ENCODE measurements at regions not wholly inside any gene's neighbourhood (a gene's known extent, or its start where the extent isn't known, plus 50 kb on each side); places are given as distances from the start of the nearest gene placed in this dataset.

DNA sequence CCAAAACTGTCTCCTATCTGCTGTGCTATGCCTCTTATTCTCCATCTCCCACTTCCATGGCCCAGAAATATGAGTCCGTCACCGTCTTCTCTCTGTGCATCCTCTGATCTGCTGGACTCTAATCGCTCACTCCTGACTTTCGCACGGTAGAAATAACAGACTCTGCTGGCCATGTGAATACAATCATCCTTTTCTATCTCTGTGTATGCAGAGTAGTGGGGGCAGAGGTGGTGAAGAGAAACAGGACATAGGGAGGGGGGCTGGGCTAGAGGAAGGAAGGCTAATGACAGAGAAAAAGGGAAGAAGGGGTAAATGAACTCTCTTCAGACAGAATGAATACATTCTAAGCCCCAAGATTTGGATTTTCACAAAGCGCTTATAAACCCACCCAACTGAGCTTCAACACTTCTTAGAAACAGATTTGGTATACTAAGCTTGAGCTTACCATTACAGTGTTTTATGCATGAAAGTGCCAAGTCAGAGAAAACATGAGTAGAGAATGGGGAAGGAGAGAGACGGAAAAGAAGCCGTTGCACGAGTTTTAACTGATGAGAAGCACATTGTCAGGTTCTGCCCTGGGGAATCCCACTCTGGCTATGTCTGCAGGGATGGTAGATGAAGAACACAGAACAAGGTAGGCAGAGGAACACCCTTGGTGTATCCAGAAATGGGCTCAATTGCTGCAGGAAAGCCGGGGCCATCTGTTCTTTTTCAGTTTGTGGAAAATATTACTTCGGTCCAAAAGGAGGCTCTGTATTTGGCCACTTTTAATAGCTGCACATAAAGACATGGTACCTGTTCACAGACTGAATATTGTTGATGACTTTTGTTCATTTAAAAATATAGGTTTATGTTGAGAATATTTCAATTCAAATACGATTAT, 324.7 kb downstream of the ETS1 start:
- no peak for DNase-seq (ENCODE audit: low read depth in 2 of 2)

DNA sequence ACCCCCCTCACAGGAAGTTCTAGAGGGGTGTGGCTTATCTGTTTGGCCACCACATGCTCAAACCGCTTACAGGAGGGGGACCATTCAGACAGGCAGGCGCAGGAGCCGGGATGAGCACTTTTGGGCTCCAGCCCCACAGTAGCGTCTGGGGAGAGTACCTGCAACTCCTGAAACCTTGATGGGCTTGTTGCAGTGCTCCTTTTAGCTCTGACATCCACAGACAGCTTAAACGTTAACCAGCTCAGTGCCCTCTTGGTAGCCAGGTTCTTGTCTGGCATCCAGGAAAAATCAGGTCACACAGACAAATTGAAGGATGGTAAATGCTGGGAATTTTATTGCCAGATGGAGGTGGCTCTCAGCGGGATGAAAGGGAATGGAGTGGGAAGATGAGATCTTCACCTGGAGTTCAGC, 326.3 kb downstream of the ETS1 start:
- no peak for DNase-seq (ENCODE audit: low read depth in 2 of 2)

DNA sequence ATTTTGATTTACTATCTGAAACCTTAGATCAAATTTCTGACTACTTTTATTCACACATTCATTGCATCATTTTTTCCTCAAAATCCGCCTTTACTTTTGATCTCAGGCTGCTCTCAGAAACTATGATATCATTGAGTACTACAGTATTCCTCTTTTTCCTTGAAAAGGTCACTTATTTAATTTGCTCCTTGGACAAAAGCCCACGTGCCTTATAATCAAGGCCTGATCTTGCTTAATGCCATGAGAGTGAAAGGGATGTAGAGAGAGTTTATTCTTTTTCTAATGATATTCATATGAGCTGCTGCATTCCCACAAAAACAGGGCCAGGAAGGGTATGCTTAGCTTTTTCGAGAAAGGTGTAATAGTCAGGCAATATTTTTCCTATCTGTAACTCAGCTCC, 327.0 kb downstream of the ETS1 start:
- DNase-seq (ENCODE audit: low read depth in 2 of 2): no peak

DNA sequence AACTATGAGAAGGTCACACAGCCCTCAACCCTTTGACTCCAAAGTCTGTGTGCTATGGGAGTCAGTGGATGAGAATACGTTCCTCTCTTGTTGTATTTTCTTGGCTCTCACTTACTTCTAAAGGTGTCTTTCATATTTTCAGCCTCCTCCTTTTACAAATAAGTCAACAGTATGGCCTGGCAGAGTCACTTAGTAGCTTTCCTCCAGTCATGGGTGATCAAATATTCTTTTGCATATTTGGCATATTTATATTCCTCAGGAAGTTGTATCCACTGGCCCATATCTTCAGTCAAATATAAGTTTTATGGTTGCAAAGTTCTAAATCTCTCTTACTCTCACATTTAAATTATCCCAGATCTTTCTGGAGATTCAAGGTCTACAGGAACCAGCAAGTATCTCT, 327.5 kb downstream of the ETS1 start:
- no peak for DNase-seq (ENCODE audit: low read depth in 2 of 2)

DNA sequence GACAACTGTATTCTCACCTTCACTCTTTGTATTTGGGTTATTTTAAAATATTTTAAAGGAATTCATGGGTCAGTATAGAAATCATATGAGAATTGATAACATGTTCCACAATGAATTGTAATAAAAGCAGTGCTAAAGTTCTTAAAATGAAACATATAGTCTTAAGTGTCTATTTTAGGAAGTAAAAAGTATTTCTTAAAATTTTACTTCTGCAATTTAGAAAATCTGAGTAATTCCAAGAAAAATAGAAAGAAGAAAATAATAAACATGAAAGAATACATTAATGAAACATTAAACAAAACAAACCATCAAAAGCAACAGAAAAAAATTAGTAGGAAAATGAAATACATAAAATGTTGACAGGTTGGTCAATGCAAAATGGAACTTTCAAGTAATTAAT, 332.4 kb downstream of the ETS1 start:
- DNase-seq (ENCODE audit: low read depth in 2 of 2): no peak

DNA sequence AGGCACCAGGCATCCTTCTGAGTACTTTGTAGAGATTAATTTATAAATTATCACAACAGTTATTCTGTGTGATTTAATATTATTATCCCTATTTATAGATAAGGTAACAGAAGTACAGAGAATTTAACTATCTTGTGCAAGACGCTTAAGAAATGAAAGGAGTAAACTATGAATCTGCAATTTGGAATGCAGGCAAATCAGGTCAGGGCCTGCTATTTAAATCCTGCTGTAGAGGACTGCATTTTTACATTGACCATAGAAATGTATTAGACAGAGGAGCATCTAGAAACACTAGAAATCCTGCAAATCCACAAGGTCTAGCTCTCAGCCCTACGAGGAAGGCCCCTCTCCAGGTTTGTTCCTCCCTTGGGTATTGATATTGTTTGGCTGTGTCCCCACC, 336.2 kb downstream of the ETS1 start:
- no peak for DNase-seq (ENCODE audit: low read depth in 2 of 2)

DNA sequence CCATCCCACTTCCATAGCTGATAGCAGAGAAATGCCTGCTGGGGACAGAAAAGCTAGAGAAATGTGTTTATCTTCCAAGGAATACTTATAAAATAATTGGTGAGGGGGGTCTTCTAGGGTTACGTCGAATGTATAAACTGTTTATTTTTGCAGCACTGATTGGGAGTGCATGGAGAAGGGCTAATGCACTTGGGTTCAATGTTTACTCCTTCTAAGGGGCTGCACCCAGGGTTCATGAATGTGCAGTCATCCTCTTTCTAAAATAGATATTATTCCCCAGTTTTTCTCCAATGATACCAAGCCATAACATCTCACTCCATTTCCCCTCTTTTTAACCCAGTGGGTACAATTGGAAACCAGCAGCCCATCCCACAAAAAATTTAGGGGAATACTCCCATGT, 336.9 kb downstream of the ETS1 start:
- DNase-seq (ENCODE audit: low read depth in 2 of 2): no peak

DNA sequence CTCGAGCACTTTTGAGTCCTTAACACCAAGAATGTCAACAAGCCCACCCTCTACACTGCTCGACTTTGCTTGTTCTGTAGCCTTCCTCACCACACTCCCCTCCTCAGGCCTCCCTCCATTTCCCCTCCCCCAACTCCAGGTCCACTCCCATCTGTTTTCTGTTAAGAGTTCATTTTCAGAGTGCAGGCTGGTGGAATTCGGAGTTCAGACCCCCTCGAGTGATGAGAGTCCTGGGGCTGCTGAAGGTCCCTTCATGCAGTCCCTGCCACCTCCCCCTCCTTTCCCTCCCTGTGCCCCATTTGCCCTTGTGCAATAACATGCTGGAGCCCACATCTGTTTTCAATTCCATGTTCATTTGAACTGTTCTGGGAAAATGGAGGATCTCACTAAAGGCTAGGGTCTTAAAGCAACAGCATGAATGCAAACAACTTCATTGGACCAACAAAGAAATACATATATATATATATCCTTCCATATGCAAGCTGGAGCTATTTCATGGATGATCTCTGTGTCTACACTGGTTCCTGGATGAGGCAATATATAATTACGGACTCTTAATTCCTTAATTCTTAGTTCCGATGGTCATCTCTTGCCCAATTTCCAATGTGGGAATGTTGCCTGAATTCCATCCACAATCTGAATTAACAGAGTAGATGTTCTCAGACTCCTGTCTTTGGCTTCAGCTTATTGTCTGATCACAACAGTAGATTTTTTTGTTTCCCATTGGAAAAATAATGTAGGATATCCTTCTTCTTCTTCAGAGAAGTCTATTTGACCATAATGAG, 340.4 kb downstream of the ETS1 start:
- DNase-seq (ENCODE audit: low read depth in 2 of 2): no peak

DNA sequence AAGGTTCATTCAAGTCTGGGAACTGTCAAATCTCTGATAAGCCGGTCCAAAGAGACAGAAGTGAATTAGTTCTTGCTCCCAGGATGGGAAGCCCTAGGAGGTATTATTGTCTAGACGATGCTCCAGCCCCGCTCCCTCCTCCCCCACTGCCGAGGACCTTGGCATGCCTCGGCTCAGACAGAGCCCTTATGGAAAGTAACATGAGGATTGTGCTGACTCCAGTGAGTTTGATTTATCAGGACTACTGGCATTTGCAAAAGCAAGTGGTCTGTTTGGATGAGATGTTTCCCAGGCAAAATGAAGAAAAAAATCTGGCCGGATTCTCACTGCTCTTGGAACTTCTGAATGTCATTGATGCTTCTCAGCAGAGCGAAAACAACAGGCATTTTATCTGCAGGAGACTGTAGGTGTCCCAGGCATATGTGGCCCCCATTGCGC, 341.0 kb downstream of the ETS1 start:
- DNase-seq (ENCODE audit: low read depth in 2 of 2): no peak

DNA sequence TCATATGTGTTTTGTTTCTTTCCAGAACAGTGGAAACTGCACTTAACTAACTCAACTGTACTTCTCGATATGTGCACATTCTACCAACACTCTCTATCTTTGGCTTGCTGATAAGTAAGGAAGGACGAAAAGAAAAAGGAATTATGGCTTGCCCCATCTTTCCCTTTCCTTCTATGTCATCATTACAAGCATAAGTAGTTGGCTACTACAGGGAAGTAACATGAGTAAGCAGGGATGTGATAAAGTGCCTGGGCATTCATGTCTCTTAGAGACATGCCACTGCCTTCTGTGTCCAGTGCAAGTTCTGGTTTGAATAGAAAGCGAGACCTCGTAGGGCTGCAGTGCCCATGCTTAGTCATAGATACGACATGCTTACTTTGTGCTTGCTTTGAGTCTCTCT, 342.5 kb downstream of the ETS1 start:
- no peak for DNase-seq (ENCODE audit: low read depth in 2 of 2)

DNA sequence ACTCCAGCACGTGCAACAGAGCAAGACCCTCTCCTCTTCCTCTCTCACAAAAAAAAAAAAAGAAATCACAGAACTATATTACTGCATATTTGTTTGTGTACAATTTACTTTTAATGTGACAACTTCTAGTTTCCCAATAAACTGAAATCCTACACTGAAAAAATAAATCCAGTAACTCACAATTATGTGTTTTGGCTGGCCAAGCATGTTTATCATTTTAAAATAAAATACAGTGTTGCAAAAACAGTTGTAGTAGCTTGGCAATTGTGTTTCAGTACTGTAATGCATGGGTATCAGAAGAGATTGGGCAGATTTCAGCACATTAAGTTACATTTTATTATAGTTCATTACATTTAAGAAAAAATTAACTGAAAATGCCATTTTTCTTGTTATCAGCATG, 344.9 kb downstream of the ETS1 start:
- DNase-seq (ENCODE audit: low read depth in 2 of 2): no peak

DNA sequence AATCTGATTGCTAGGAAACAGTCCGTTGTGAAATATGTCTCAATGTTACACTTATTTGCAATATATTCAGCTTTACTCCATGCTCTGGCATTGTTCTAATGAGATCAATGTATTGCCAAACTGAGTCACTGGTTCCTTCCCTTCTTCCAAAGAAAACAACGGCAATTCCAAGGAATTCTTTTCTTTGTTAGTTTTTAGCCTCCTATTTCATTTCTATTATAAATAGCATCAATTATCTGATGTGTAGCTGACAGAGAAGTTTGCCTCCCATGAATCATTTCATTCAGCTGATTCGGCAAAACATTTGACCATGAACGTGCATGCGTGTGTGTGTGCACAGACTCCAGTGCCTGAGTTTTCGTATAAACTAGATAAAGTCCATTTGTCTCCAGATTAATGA, 346.8 kb downstream of the ETS1 start:
- no peak for DNase-seq (ENCODE audit: low read depth in 2 of 2)

DNA sequence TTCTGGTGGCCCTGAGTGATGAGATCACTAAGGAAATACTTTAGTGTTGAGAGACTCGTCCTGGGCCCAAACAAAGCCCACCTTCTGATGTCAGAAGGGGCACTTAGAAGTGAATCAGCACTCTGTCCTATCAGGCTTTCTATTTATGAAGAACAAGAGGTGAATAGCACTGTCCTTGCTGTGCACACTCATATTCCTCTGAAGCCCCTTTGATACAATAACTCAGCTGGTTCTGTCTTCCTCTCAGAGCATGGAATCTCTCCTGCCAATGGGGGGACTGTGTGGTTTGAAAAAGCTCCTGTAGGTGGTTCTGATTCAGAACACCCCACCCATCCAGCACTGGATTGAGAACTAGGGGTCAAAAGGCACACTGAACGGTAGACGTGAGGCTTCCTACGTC, 348.1 kb downstream of the ETS1 start:
- no peak for DNase-seq (ENCODE audit: low read depth in 2 of 2)

DNA sequence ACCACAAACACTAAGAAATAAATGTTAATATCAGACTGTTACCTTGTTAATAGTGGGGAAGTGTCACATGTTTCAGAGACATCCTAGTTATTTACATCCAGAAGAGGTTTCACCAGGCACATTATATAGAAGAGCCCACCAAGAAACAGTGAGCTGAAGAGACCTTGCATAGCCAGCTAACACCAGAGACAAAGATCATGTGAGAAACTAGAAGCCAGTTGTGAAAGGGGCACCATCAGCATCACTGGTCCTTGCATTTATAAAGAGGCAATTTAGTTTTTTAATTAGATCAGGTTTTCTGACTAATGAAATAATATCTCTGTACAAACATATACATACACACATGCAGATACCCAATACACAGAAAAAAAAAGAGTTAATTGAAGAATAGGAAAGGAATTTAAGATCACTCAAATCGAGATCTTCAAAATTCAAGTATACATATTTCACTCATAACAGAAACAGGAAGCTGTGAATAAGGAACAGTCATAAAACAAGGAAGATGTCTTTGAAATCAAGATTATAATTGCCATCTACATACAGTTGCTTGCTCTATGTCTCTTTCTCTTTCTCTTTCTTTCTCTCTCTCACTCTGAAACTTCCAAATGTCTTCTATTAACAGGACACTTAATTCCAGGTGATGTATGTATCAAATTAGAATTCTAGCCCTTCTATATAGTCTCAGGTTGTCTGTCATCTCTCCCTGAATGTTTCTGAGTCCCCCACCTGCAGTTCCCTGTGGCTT, 348.7 kb downstream of the ETS1 start:
- DNase-seq (ENCODE audit: low read depth in 2 of 2): no peak

DNA sequence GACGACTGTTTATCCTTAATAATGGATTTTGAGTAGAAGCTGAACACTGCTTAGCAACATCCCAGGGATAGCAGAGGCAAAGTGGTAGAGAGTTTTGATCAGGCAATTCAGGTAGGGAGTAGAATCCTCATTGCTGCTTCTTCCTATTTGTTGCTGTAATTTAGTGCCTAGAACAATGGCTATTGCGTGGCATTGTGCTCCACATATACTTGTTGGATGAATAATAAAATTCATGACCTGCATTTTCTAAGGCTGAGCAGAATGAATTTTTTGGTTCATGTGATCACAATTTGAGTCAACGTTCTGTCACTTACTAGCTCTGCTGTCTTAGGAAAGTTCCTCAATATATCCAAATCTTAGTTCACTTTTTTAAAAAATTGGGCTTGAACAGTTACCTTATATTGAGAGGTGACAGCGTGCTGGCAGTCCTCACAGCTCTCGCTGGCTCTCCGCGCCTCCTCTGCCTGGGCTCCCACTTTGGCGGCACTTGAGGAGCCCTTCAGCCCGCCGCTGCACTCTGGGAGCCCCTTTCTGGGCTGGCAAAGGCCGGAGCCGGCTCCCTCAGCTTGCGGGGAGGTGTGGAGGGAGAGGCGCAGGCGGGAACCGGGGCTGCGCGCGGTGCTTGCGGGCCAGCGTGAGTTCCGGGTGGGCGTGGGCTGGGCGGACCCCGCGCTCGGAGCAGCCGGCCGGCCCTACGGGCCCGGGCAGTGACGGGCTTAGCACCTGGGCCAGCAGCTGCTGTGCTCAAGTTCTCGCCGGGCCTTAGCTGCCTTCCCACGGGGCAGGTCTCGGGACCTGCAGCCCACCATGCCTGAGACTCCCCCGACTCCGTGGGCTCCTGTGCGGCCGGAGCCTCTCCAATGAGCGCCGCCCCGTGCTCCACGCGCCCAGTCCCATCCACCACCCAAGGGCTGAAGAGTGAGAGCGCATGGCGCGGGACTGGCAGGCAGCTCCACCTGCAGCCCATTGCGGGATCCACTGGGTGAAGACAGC, 350.6 kb downstream of the ETS1 start:
- DNase-seq (ENCODE audit: low read depth in 2 of 2): no peak

DNA sequence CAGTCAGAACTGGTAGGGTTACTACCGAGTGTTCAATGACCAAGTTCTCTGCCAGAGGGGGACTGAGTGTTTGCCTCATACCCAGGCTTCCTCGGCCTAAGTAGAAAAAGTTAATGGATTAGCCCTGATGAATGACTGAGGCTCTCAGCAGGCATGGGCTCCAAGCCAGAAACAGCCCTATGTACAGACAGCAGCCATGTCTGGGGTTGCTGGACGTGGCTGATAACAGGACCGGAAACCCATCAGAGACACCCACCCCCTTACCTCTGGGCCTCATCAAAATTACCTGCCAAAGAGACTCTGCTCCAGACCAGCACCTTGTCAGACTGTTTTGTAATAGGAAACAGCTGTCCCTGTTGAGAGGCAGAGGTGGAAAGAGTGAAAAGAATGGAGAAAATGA, 351.4 kb downstream of the ETS1 start:
- no peak for DNase-seq (ENCODE audit: low read depth in 2 of 2)

DNA sequence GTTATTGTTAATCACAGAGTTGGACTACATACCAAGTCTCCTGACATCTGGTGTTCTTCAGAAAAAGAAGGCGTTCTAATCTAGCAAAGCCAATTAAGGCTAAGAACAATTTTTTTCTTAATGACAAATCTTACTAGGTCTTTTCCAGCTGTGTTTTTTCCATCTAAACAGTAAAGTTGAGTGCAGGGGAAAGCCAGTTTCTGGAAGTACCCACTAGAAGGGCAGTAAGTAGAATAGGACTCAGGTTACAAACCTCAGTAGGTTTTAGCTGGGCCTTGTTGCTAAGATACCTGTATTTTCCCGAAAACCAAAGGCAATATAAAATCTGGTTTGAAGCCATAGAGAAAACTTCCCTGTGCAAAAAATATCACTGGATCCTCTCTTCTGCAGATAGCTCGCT, 351.9 kb downstream of the ETS1 start:
- DNase-seq (ENCODE audit: low read depth in 2 of 2): no peak

DNA sequence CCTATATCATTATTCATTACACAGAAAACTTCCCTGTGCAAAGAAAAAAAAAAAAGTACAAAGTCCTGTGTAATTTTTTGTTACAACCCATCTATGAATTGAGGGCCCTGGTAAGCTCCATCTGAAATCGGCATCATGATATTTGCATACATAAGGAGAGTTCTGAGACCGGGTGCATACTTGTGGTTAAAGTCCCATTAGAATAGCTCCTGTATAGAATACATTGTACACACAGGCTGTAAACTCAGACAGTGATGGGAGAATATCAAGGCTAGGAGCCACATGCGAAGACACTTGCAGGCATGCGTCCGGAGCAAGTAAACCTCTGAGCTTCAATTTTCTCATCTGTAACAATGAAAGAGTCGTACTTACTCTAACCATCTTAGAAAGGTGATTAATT, 353.2 kb downstream of the ETS1 start:
- no peak for DNase-seq (ENCODE audit: low read depth in 2 of 2)

DNA sequence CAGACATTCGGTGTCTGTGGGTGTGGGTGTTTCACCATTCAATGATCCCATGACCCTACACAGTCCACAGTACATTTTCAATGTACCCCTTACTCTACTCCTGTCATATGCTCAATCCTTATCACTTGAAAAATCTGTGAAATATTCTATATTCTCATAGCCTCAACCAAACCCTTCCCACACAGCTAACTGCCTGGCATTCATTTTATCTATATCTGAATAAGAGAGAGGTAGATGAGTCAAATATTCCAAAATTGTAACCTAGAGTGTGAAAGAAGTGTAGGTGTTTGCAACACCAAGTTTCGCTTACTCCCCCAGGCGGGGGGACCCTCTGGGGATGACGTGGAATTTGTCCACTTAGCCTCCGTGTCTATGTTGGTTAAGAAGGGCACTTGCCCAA, 354.8 kb downstream of the ETS1 start:
- DNase-seq (ENCODE audit: low read depth in 2 of 2): no peak

DNA sequence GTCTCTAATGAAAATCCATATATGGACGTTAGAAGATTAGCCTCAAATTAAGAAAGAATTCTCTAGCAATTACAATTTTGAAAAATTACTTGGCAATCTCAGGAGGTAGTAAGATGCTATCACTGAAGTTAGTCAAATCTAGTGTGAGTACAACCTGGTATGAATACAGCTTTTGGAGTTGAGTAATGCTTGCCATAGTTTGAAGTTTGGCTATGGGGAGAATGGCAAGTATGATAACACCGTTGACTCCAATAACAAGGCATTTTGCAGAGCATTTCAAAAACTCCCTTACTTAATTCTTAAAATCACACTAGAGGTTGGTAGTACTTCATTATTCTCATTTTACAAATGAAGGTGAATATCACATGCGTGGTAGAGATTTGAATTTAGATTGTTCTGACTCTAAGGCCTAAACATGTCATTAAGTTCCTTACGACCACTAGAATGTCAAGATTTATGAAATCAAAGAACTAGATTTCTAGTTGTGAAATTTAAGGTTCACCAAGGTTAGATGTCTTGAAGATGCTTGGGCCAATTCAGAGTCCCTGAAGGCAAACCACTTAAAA, 355.4 kb downstream of the ETS1 start:
- DNase-seq (ENCODE audit: low read depth in 2 of 2): no peak

DNA sequence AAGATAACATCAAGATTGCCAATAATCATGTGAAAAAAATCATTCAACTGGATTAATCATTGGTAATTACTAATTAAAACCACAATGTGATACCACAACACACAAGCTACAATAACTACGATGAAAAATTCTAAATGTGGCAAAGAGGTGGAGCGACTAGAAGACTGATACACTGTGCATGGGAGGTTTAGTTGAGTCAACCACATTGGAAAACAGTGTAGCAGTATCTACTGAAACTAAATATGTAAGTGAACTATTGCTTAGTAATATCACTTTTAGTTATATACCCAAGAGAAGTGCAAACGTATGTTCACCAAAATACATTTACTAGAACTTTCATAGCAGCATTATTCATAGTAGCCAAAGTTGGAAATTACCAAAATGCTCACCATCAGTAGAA, 359.9 kb downstream of the ETS1 start:
- DNase-seq (ENCODE audit: low read depth in 2 of 2): no peak
